HepG2 (cell line): ENCODE measurements at regions not wholly inside any gene's neighbourhood (a gene's known extent, or its start where the extent isn't known, plus 50 kb on each side); places are given as distances from the start of the nearest gene placed in this dataset.

Experiments
- ARHGAP35 ChIP-seq: sonication (generic); formaldehyde crosslinking; IDR thresholded peaks from 2 replicates; pipeline ENCODE4 v1.9.0; 2022; ENCODE audit warnings: mild to moderate bottlenecking, inconsistent platforms, moderate library complexity, missing genetic modification reagents, borderline replicate concordance
- CEBPZ ChIP-seq: IDR thresholded peaks from 2 replicates; pipeline ENCODE4 v1.6.1; 2012; ENCODE audit warnings: low read length, improper control_type of control experiment
- E2F1 ChIP-seq: sonication (generic); formaldehyde crosslinking; IDR thresholded peaks from 2 replicates; pipeline ENCODE4 v1.5.0; 2020; ENCODE audit warnings: missing genetic modification reagents
- HHEX ChIP-seq: IDR thresholded peaks from 2 replicates; pipeline ENCODE4 v1.6.1; 2016; ENCODE audit warnings: control low read depth
- HNF4G ChIP-seq, 2 experiments: sonication (generic) in 1 of 2; formaldehyde crosslinking in 1 of 2; IDR thresholded peaks; 2 replicates each; pipeline versions ENCODE4 v1.4.0 to v1.6.1; 2011 to 2020; ENCODE audit warnings: borderline replicate concordance in 2 of 2, low read depth in 2 of 2, mild to moderate bottlenecking in 2 of 2, low read length in 1 of 2, missing genetic modification reagents in 1 of 2, moderate library complexity in 1 of 2
- MLX ChIP-seq: IDR thresholded peaks from 2 replicates; pipeline ENCODE4 v1.6.1; 2016
- PAF1 ChIP-seq: IDR thresholded peaks from 2 replicates; pipeline ENCODE4 v1.6.1; 2016; ENCODE audit warnings: missing genetic modification reagents, missing compliant biosample characterization
- SOX6 ChIP-seq, 2 experiments: fragments of 450-650 bp in 1 of 2; sonication (generic) in 1 of 2; formaldehyde crosslinking in 1 of 2; IDR thresholded peaks; 2 replicates each; pipeline versions ENCODE4 v1.4.0 to v1.6.1; 2017 to 2020; ENCODE audit warnings: antibody characterized with exemption in 1 of 2, mild to moderate bottlenecking in 1 of 2, missing genetic modification reagents in 1 of 2
- ZBTB2 ChIP-seq: sonication (generic); formaldehyde crosslinking; IDR thresholded peaks from 2 replicates; pipeline ENCODE4 v1.8.0; 2022; ENCODE audit warnings: low read depth, missing genetic modification reagents
- ZFP62 ChIP-seq: sonication (generic); formaldehyde crosslinking; IDR thresholded peaks from 2 replicates; pipeline ENCODE4 v1.4.0; 2020; ENCODE audit warnings: missing genetic modification reagents
- ZNF230 ChIP-seq: sonication (generic); formaldehyde crosslinking; IDR thresholded peaks from 2 replicates; pipeline ENCODE4 v1.4.0; 2020; ENCODE audit warnings: mild to moderate bottlenecking, missing genetic modification reagents
- ZNF251 ChIP-seq: sonication (generic); formaldehyde crosslinking; IDR thresholded peaks from 2 replicates; pipeline ENCODE4 v1.9.0; 2021; ENCODE audit warnings: mild to moderate bottlenecking, missing genetic modification reagents
- ZNF275 ChIP-seq: sonication (generic); formaldehyde crosslinking; IDR thresholded peaks from 2 replicates; pipeline ENCODE4 v1.8.0; 2022; ENCODE audit warnings: missing genetic modification reagents, mild to moderate bottlenecking, inconsistent platforms, borderline replicate concordance
- ZNF513 ChIP-seq: sonication (generic); formaldehyde crosslinking; conservative IDR thresholded peaks from 2 replicates; pipeline ENCODE4 v1.5.0; 2020; ENCODE audit warnings: missing genetic modification reagents
- ZNF556 ChIP-seq: sonication (generic); formaldehyde crosslinking; IDR thresholded peaks from 2 replicates; pipeline ENCODE4 v1.4.0; 2020; ENCODE audit warnings: mild to moderate bottlenecking, missing genetic modification reagents, borderline replicate concordance
- ZNF652 ChIP-seq: IDR thresholded peaks from 2 replicates; pipeline ENCODE4 v1.6.1; 2016; ENCODE audit warnings: low read depth, borderline replicate concordance

- peak; percentile 64; the same call in 1 of the 2 replicates for TF ChIP-seq ZNF275 (CRISPR knock-in tag)
- TF ChIP-seq ZNF513 (CRISPR knock-in tag) = no peak
- TF ChIP-seq HNF4G (IDR thresholded peaks at IDR 0.05; ENCODE audit: borderline replicate concordance, low read depth, low read length) = no peak
- 0 out of 2 replicates have a peak, but pooled peaks have one; percentile 17 for TF ChIP-seq HNF4G (CRISPR knock-in tag; IDR thresholded peaks at IDR 0.05; ENCODE audit: borderline replicate concordance, low read depth)
- peak; percentile 75 for TF ChIP-seq E2F1 (CRISPR knock-in tag)
- TF ChIP-seq CEBPZ = no peak
- peak; percentile 66; the same call in 1 of the 2 replicates for TF ChIP-seq ZNF556
- TF ChIP-seq ZNF230 = peak; percentile 35; the same call in 1 of the 2 replicates
- 0 out of 2 replicates have a peak, but pooled peaks have one; percentile 47 for TF ChIP-seq ZFP62 (CRISPR knock-in tag)
- TF ChIP-seq ZBTB2 (CRISPR knock-in tag) = no peak
- 0 out of 2 replicates have a peak, but pooled peaks have one; percentile 25 for TF ChIP-seq HHEX (CRISPR knock-in tag)
- no peak for TF ChIP-seq PAF1 (CRISPR knock-in tag)
- TF ChIP-seq MLX (CRISPR knock-in tag) = peak; percentile 68; the same call in 1 of the 2 replicates
- TF ChIP-seq ZNF652 = peak; percentile 44; the same call in 1 of the 2 replicates
- no peak for TF ChIP-seq ARHGAP35
- TF ChIP-seq SOX6 (IDR thresholded peaks at IDR 0.05) = no peak
- TF ChIP-seq SOX6 (CRISPR knock-in tag; IDR thresholded peaks at IDR 0.05) = peak; percentile 79
- TF ChIP-seq ZNF251 (CRISPR knock-in tag) = no peak
These were observed 58.2 kb upstream of the THY1 start (continued) for GRCh38 chr11:119481021-119481666.
